Hepatic stellate cell (primary cell): ENCODE measurements at regions not wholly inside any gene's neighbourhood (a gene's known extent, or its start where the extent isn't known, plus 50 kb on each side); places are given as distances from the start of the nearest gene placed in this dataset.

Source experiments
- DNase-seq: peaks from one replicate; pipeline ENCODE4 v3.0.0; 2011; ENCODE audit warnings: low spot score

GRCh38 chr2:62369541-62370202 lies 136.3 kb downstream of the TMEM17 start:
- no peak for DNase-seq

- no peak for DNase-seq
Observed at GRCh38 chr2:62364791-62365528, 141.0 kb downstream of the TMEM17 start.

- no peak for DNase-seq
Observed at GRCh38 chr2:62363166-62363565, 142.8 kb downstream of the TMEM17 start.

- no peak for DNase-seq
Observed at GRCh38 chr2:62362561-62362960, 143.4 kb downstream of the TMEM17 start.

- DNase-seq, result no peak
Observed at GRCh38 chr2:62361964-62362363, 144.0 kb downstream of the TMEM17 start.

- DNase-seq, result no peak
Observed at GRCh38 chr2:62354771-62355561, 151.0 kb downstream of the TMEM17 start.

- no peak for DNase-seq
Observed at GRCh38 chr2:62352031-62352430, 154.0 kb downstream of the TMEM17 start.

- no peak for DNase-seq
Observed at GRCh38 chr2:62349788-62350187, 153.9 kb downstream of the B3GNT2 start.

- DNase-seq, result no peak
Observed at GRCh38 chr2:62348700-62349099, 152.8 kb downstream of the B3GNT2 start.

GRCh38 chr2:62347563-62348270 lies 151.8 kb downstream of the B3GNT2 start:
- no peak for DNase-seq

GRCh38 chr2:62344472-62344871 lies 148.6 kb downstream of the B3GNT2 start:
- DNase-seq, result no peak

- DNase-seq, result no peak
Observed at GRCh38 chr2:62343636-62344337, 147.9 kb downstream of the B3GNT2 start.

- DNase-seq, result no peak
Observed at GRCh38 chr2:62343206-62343605, 147.3 kb downstream of the B3GNT2 start.

- DNase-seq, result peak; percentile 79
Observed at GRCh38 chr2:62340994-62341484, 145.1 kb downstream of the B3GNT2 start.

GRCh38 chr2:62339837-62340236 lies 143.9 kb downstream of the B3GNT2 start:
- DNase-seq, result no peak

GRCh38 chr2:62339413-62339812 lies 143.5 kb downstream of the B3GNT2 start:
- no peak for DNase-seq

GRCh38 chr2:62338111-62338510 lies 142.2 kb downstream of the B3GNT2 start:
- DNase-seq, result no peak

- no peak for DNase-seq
Observed at GRCh38 chr2:62337403-62337802, 141.5 kb downstream of the B3GNT2 start.

- DNase-seq, result no peak
Observed at GRCh38 chr2:62335612-62336011, 139.7 kb downstream of the B3GNT2 start.

GRCh38 chr2:62334440-62335058 lies 138.6 kb downstream of the B3GNT2 start:
- no peak for DNase-seq

GRCh38 chr2:62334009-62334408 lies 138.1 kb downstream of the B3GNT2 start:
- no peak for DNase-seq
